Ovary (tissue), 7 donors: ENCODE measurements at regions not wholly inside any gene's neighbourhood (a gene's known extent, or its start where the extent isn't known, plus 50 kb on each side); places are given as distances from the start of the nearest gene placed in this dataset.
"Not testable (repeated sequence)": the region's sequence is repeated elsewhere in the genome, so short reads cannot be mapped to it uniquely, and the experiment has no call there.

Source experiments
- DNase-seq, 5 donors: peaks; one replicate each; pipeline ENCODE4 v3.0.0-alpha.2; 2019 to 2020
- H3K27ac ChIP-seq, 2 donors: fragments of 200-600 bp; one replicate each; pipeline versions ENCODE4 v1.5.1 to v1.8.0; 2019 to 2022
- H3K27me3 ChIP-seq: fragments of 200-600 bp; one replicate; pipeline ENCODE4 v1.8.0; 2022
- H3K36me3 ChIP-seq: fragments of 200-600 bp; sonication (generic); one replicate; pipeline ENCODE4 v1.5.1; 2019
- H3K4me1 ChIP-seq: one replicate; pipeline ENCODE4 v1.8.1; 2013; ENCODE audit warnings: mild to moderate bottlenecking, moderate library complexity; ENCODE audit not compliant: insufficient read depth
- H3K4me3 ChIP-seq: fragments of 200-600 bp; sonication (generic); one replicate; pipeline ENCODE4 v1.5.1; 2017
- H3K9me3 ChIP-seq, 2 donors: fragments of 200-600 bp in 1 of 2; sonication (generic) in 1 of 2; one replicate each; pipeline versions ENCODE4 v1.5.1 to v1.8.1; 2013 to 2019; ENCODE audit warnings: mild to moderate bottlenecking in 1 of 2, moderate library complexity in 1 of 2
- EP300 ChIP-seq: sonication (generic); formaldehyde crosslinking; IDR thresholded peaks from one replicate; pipeline ENCODE4 v1.6.1; 2017; ENCODE audit warnings: antibody characterized with exemption
- POLR2A ChIP-seq: fragments of 450-650 bp; IDR thresholded peaks from one replicate; pipeline ENCODE4 v1.6.1; 2017; ENCODE audit warnings: antibody characterized with exemption, mild to moderate bottlenecking, moderate library complexity
- WGBS, 3 donors: extraction: QIAGEN DNeasy Blood & Tissue Kit in 1 of 3; methylation state at CpG; one replicate each; pipeline versions ENCODE4 v1.1.5 to v1.1.7; 2013 to 2017; 5-methylcytosine and 5-hydroxymethylcytosine counted together
- intact Hi-C, 4 donors: fragments of 100-400 bp; cut with DNase I; formaldehyde crosslinking; loops; one replicate each; pipeline versions ENCODE4 v1.11.0 to v1.15.1; 2022 to 2023
- TF ChIP-seq, protein P1 (sequence below), 3 donors: fragments of 450-650 bp in 2 of 3; fragments of 200-600 bp in 1 of 3; IDR thresholded peaks; one replicate each; pipeline versions ENCODE4 v1.5.1 to v1.8.0; 2016 to 2022; ENCODE audit warnings: antibody characterized with exemption in 3 of 3, mild to moderate bottlenecking in 1 of 3
- donor health status: DM: no; HTN: no; CAD: no; lungs with moderate emphysema.
- donor health status: DM: no; HTN: no; CAD: no.
- donor health status: Bipolar disorder and iron deficiency.
- donor health status: DM: no; HTN: no; CAD: no.
- donor health status: DM: yes; HTN: yes; CAD: no.

DNA sequence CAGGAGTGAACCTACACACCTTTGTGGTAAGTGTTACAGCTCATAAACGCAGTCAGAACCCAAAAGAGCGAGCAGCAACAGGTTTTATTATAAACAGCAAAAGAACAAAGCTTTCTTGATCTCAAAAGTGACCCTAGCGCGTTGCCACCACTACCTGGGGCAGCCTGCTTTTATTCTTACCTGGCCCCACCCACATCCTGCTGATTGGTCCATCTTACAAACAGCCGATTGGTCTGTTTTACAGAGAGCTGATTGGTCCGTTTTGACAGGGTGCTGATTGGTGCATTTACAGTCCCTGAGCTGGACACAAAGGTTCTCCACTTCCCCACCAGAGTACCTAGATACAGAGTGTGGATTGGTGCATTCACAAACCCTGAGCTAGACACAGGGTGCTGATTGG, 143.1 kb downstream of the ARRDC4 start:
- 82 to 98% (median 93%) methylated on average over 6 of the region's 6 CpGs for WGBS, 3 donors
- intact Hi-C loops = loop anchor here in 1 of 4 donors (10.0 kb wide), 1 partner anchor 71 kb away; no protein-coding TSS in a partner anchor
- Histone ChIP-seq H3K27ac (no peak overlapping the region), H3K4me1 (no peaks in the 10 kb centered on the region), H3K9me3 (no peaks in the 10 kb centered on the region), H3K27me3 (no peaks in the 10 kb centered on the region), H3K36me3 (no peaks in the 10 kb centered on the region), H3K4me3 (no peak overlapping the region)
- no peak for DNase-seq
- no peak for TF ChIP-seq POLR2A
- TF ChIP-seq EP300 = no peak
- TF ChIP-seq, protein P1, sequence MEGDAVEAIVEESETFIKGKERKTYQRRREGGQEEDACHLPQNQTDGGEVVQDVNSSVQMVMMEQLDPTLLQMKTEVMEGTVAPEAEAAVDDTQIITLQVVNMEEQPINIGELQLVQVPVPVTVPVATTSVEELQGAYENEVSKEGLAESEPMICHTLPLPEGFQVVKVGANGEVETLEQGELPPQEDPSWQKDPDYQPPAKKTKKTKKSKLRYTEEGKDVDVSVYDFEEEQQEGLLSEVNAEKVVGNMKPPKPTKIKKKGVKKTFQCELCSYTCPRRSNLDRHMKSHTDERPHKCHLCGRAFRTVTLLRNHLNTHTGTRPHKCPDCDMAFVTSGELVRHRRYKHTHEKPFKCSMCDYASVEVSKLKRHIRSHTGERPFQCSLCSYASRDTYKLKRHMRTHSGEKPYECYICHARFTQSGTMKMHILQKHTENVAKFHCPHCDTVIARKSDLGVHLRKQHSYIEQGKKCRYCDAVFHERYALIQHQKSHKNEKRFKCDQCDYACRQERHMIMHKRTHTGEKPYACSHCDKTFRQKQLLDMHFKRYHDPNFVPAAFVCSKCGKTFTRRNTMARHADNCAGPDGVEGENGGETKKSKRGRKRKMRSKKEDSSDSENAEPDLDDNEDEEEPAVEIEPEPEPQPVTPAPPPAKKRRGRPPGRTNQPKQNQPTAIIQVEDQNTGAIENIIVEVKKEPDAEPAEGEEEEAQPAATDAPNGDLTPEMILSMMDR (IDR thresholded peaks at IDR 0.05) = no peak

DNA sequence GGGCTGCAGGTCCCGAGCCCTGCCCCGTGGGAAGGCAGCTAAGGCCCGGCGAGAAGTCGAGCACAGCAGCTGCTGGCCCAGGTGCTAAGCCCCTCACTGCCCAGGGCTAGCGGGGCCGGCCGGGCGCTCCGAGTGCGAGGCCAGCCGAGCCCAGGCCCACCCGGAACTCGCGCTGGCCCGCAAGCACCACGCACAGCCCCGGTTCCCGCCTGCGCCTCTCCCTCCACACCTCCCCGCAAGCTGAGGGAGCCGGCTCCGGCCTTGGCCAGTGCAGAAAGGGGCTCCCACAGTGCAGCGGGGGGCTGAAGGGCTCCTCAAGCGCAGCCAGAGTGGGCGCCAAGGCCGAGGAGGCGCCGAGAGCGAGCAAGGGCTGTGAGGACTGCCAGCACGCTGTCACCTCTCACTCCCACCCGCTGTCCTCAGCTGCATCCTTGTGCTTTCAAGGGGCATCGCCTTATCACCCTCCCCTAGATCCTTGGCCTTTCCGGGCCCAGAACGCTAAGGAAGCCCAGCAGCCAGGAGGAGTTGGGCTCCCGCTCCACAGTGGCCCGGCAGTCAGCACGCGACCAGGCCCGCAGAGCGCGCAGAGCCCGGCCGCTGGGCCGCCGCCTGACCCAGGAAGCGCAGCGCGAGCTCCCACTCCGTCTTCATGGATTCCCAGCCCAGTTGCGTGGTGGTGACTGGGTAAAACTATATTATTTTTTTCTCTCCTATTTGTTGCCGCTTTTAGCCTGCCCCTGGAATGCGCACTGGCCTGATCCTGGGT, 144.1 kb downstream of the ARRDC4 start:
- WGBS, 3 donors = 91 to 96% (median 95%) methylated on average over 53 of the region's 53 CpGs
- intact Hi-C loops = loop anchor here in 1 of 4 donors (10.0 kb wide), 1 partner anchor 70 kb away; no protein-coding TSS in a partner anchor
- DNase-seq = not testable (repeated sequence)

DNA sequence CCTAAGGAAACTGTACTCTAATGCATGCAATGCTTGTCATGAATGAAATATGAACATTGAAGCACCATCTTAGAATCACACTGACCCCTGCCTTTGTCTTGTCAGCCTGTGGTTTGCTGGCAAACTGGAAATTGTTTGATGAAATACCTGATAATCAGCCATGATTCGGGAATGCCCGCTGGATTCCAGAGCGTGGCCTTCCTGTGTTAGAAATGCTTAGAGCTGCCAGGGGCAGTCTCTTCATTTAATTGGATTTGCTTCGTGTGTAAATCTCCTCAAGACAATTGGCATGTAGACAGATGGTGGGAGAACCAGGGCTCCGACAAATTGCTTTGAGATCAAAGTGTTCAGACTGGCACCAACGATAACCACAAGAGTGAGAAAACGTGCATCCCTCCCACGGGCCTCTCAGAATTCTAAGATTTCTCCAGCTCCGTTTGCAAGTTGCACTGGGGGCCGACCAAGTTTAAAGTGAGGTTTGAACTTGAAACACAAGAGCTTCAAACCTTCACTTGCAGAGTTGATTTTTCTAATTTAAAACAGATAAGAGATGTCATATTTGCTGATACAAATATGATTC, 146.2 kb downstream of the ARRDC4 start:
- not testable (repeated sequence) for H3K4me1 ChIP-seq, H3K36me3 ChIP-seq, H3K27me3 ChIP-seq, H3K27ac ChIP-seq, DNase-seq, H3K9me3 ChIP-seq, H3K4me3 ChIP-seq
- intact Hi-C loops = loop anchor here in 1 of 4 donors (10.0 kb wide), 1 partner anchor 68 kb away; no protein-coding TSS in a partner anchor
- 25 to 51% (median 31%) methylated on average over 8 to 10 of the region's 10 CpGs for WGBS, 3 donors

More for the DNA sequence above, 144.1 kb downstream of the ARRDC4 start:
- not testable (repeated sequence) for H3K36me3 ChIP-seq, H3K27ac ChIP-seq, H3K4me3 ChIP-seq, H3K27me3 ChIP-seq, H3K4me1 ChIP-seq, H3K9me3 ChIP-seq

DNA sequence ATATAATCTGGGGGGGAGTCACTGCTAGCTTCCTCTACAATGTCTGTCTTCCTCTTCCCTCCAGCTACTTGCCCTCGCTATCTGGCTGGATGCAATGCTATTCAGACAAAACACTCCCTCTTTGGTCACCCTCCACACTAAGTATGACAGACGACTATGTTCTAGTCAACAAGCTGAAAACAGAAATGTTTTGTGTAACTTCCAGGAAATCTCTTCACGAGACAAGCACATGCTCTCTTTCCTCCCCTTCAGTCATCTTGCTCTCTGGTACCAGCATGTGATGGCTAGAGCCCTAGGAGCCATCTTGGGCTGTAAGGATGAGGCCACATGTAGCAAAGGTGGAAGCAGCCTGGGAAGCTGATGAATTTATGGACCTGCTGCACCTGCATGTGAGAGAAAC, 151.3 kb downstream of the ARRDC4 start:
- Histone ChIP-seq H3K9me3 (no peaks in the 10 kb centered on the region), H3K4me1 (no peaks in the 10 kb centered on the region), H3K27ac (no peak overlapping the region), H3K36me3 (no peaks in the 10 kb centered on the region), H3K27me3 (no peaks in the 10 kb centered on the region), H3K4me3 (no peak overlapping the region)
- 51 to 55% (median 54%) methylated on average over 3 of the region's 3 CpGs for WGBS, 3 donors
- intact Hi-C loops = no loop called here
- no peak for DNase-seq
- TF ChIP-seq POLR2A = no peak
- no peak for TF ChIP-seq EP300
- TF ChIP-seq, protein P1 (IDR thresholded peaks at IDR 0.05) = no peak

DNA sequence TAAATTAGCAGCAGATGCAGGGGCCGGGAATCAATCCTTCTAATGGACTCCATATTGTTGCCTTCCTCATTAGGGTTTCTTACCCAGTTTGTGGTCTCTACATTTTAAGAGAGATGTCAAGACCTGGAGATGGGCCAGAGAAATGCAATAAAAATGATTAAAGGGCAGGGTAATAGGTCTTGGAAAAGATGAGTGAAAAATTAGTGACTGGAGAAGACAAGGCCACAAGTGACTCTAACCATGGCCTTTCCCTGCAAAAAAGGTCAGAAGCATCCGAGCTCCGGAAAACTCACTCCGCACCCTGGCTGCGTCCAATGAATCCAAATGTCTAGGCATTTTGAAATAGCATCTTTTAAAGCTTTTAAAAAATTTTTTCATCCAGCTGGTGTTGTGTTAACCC, 152.8 kb downstream of the ARRDC4 start:
- intact Hi-C loops = no loop called here
- no peaks in the 10 kb centered on the region for H3K4me1 ChIP-seq
- no peak for TF ChIP-seq POLR2A
- TF ChIP-seq, protein P1 (IDR thresholded peaks at IDR 0.05) = no peak
- TF ChIP-seq EP300 = no peak

More for the DNA sequence above, 152.8 kb downstream of the ARRDC4 start:
- H3K9me3 ChIP-seq = no peaks in the 10 kb centered on the region
- DNase-seq = no peak
- H3K36me3 ChIP-seq = no peaks in the 10 kb centered on the region
- no peak overlapping the region for H3K4me3 ChIP-seq
- 77 to 83% (median 79%) methylated on average over 5 of the region's 5 CpGs for WGBS, 3 donors
- no peaks in the 10 kb centered on the region for H3K27me3 ChIP-seq
- no peak overlapping the region for H3K27ac ChIP-seq
